ENCODE measurements at regions not wholly inside any gene's neighbourhood (a gene's known extent, or its start where the extent isn't known, plus 50 kb on each side); places are given as distances from the start of the nearest gene placed in this dataset.

GRCh38 chr16:79714440-79714839 lies 113.9 kb upstream of the MAF start:
- WGBS: 77% methylated on average over 1 of the region's 1 CpG
- H3K9me3 ChIP-seq: no peaks in the 10 kb centered on the region
- no peaks in the 10 kb centered on the region for H3K27me3 ChIP-seq (replicated peaks; ENCODE audit: insufficient read depth)
- peak overlapping the region in 1 of 2 donors; percentile 10 for H3K27ac ChIP-seq
- peaks cover 7% of the 10 kb centered on the region for H3K4me1 ChIP-seq (replicated peaks)
- TF ChIP-seq CTCF (IDR thresholded peaks at IDR 0.05) (no peak), POLR2AphosphoS5 (IDR thresholded peaks at IDR 0.05) (no peak), POLR2A (IDR thresholded peaks at IDR 0.05) (no peak)
- H3K36me3 ChIP-seq: no peaks in the 10 kb centered on the region
- intact Hi-C loops (cut with DNase I): loop anchor here (10.0 kb wide), 1 partner anchor 110 kb away; the partner anchor contains the start of gene MAF
- DNase-seq (ENCODE audit: low spot score): no peak
- H3K4me3 ChIP-seq: no peak overlapping the region

GRCh38 chr16:79713609-79714309 lies 113.2 kb upstream of the MAF start:
- intact Hi-C loops (cut with DNase I): loop anchor here (10.0 kb wide), 1 partner anchor 109 kb away; the partner anchor contains the start of gene MAF
- H3K27ac ChIP-seq: no peak overlapping the region
- H3K4me3 ChIP-seq: no peak overlapping the region
- H3K27me3 ChIP-seq (replicated peaks; ENCODE audit: insufficient read depth): no peaks in the 10 kb centered on the region
- 93% methylated on average over 6 of the region's 6 CpGs for WGBS
- H3K9me3 ChIP-seq: no peaks in the 10 kb centered on the region
- TF ChIP-seq CTCF (IDR thresholded peaks at IDR 0.05) (no peak), POLR2AphosphoS5 (IDR thresholded peaks at IDR 0.05) (no peak), POLR2A (IDR thresholded peaks at IDR 0.05) (no peak)
- DNase-seq (ENCODE audit: low spot score): no peak
- H3K4me1 ChIP-seq (replicated peaks): peaks cover 7% of the 10 kb centered on the region
- H3K36me3 ChIP-seq: no peaks in the 10 kb centered on the region

GRCh38 chr16:79712276-79712675 lies 111.7 kb upstream of the MAF start:
- 38% methylated on average over 4 of the region's 4 CpGs for WGBS
- no peak overlapping the region for H3K4me3 ChIP-seq
- no peaks in the 10 kb centered on the region for H3K9me3 ChIP-seq
- H3K27ac ChIP-seq: peak overlapping the region in 1 of 2 donors; percentile 44
- intact Hi-C loops (cut with DNase I): loop anchor here (10.0 kb wide), 1 partner anchor 107 kb away; the partner anchor contains the start of gene MAF
- TF ChIP-seq CTCF (IDR thresholded peaks at IDR 0.05): no peak
- peak; percentile 77 for TF ChIP-seq POLR2AphosphoS5 (IDR thresholded peaks at IDR 0.05)
- no peak for TF ChIP-seq POLR2A (IDR thresholded peaks at IDR 0.05)
- no peaks in the 10 kb centered on the region for H3K27me3 ChIP-seq (replicated peaks; ENCODE audit: insufficient read depth)
- no peaks in the 10 kb centered on the region for H3K36me3 ChIP-seq
- peaks cover 4% of the 10 kb centered on the region for H3K4me1 ChIP-seq (replicated peaks)
- peak; percentile 47 for DNase-seq (ENCODE audit: low spot score)

- Histone ChIP-seq H3K36me3 (no peaks in the 10 kb centered on the region), H3K4me3 (no peak overlapping the region), H3K27ac (no peak overlapping the region), H3K9me3 (no peaks in the 10 kb centered on the region), H3K27me3 (replicated peaks; ENCODE audit: insufficient read depth) (no peaks in the 10 kb centered on the region), H3K4me1 (replicated peaks) (no peaks in the 10 kb centered on the region)
- no peak for DNase-seq (ENCODE audit: low spot score)
- 87% methylated on average over 6 of the region's 6 CpGs for WGBS
- intact Hi-C loops (cut with DNase I): no loop called here
- TF ChIP-seq CTCF (IDR thresholded peaks at IDR 0.05) (no peak), POLR2A (IDR thresholded peaks at IDR 0.05) (no peak), POLR2AphosphoS5 (IDR thresholded peaks at IDR 0.05) (no peak)
These were observed 107.3 kb upstream of the MAF start for GRCh38 chr16:79707876-79708275.

- Histone ChIP-seq H3K36me3 (no peaks in the 10 kb centered on the region), H3K4me1 (replicated peaks) (no peaks in the 10 kb centered on the region), H3K27me3 (replicated peaks; ENCODE audit: insufficient read depth) (no peaks in the 10 kb centered on the region), H3K4me3 (no peak overlapping the region), H3K9me3 (no peaks in the 10 kb centered on the region), H3K27ac (no peak overlapping the region)
- no peak for TF ChIP-seq POLR2AphosphoS5 (IDR thresholded peaks at IDR 0.05)
- TF ChIP-seq CTCF (IDR thresholded peaks at IDR 0.05): no peak
- TF ChIP-seq POLR2A (IDR thresholded peaks at IDR 0.05): no peak
- intact Hi-C loops (cut with DNase I): no loop called here
- DNase-seq (ENCODE audit: low spot score): no peak
- 100% methylated on average over 1 of the region's 1 CpG for WGBS
These were observed 102.5 kb upstream of the MAF start for GRCh38 chr16:79703066-79703465.
